Activated effector memory CD4-positive, alpha-beta T cell treated with anti-CD3 and anti-CD28 coated beads, Interleukin-2, amount 50 U/mL, for 16 hours (primary cell): ENCODE measurements at regions not wholly inside any gene's neighbourhood (a gene's known extent, or its start where the extent isn't known, plus 50 kb on each side); places are given as distances from the start of the nearest gene placed in this dataset.
"Not testable (repeated sequence)": the region's sequence is repeated elsewhere in the genome, so short reads cannot be mapped to it uniquely, and the experiment has no call there.

Experiments used
- DNase-seq: peaks from one replicate; pipeline ENCODE4 v3.0.0-alpha.2; 2020

DNA sequence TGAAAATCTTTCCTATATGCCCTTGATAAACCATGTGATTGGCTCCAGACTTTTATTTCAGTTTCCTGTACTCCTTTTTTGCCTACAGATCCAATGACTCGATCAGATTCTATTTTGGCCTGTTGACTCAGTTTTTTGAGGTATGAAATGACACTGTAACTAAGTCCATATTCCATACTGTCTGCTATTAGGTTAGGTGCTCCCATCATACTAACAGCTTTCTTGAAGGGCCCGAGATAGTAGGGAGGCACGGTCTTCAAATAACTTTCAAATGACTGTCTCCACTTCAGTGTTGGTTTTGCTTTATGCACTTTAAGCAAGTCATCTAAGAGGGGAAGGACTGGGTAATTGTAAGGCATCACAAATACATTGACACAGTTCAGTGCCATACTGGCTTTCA lies 295.4 kb upstream of the DAB2 start:
- DNase-seq: no peak

DNA sequence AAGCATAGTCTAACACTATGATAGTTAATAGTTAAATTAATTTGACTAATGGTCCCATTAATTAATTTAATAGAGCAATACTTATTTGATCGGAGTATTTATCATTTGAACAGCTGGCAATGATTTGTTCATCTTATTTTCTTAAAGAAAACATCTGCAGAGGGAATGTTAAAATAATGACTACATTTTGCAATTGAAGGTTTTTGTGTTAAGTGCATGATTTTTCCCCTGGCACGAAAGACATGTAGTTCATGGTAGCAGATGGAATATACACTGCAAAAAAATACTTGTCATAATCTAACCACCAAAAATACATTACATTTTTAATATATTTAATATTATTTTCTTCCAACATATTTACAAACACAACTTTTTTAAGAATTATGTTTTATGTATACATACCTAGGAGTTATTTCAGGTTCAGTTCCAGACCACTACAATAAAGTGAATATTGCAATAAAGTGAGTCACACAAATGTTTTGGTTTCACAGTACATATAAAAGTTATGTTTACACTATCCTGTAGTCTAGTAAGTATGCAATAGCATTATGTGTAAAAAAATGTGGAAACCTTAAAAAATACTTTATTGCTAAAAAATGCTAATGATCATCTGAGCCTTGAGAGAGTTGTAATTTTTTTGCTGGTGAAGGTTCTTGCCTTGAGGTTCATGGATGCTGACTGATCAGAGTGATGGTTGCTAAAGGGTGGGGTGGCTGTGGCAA lies 292.6 kb upstream of the DAB2 start:
- no peak for DNase-seq

DNA sequence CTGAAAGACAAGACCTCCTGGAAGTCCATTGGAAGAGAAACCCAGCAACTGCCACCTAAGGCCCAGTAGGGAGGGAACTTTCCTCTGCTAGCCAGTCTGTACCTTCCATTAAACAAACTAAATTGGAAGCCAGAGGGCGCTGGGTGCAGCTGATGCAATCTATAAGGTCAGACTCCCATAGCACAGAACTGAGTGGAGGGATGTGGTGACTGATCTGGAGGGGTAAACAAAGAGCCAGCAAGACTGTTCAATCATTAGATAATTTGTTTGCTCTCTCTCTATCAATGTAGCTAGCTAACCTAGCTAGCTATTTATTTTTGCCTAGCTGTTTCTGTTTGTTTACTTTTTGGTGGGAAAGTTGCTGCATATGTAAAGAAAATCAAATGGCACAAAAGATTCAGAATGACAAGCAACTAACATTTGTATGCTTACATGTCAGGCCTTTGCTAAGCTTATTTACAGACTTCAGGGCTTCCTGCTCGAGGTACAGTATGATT lies 291.8 kb upstream of the DAB2 start:
- DNase-seq: peak; percentile 67

DNA sequence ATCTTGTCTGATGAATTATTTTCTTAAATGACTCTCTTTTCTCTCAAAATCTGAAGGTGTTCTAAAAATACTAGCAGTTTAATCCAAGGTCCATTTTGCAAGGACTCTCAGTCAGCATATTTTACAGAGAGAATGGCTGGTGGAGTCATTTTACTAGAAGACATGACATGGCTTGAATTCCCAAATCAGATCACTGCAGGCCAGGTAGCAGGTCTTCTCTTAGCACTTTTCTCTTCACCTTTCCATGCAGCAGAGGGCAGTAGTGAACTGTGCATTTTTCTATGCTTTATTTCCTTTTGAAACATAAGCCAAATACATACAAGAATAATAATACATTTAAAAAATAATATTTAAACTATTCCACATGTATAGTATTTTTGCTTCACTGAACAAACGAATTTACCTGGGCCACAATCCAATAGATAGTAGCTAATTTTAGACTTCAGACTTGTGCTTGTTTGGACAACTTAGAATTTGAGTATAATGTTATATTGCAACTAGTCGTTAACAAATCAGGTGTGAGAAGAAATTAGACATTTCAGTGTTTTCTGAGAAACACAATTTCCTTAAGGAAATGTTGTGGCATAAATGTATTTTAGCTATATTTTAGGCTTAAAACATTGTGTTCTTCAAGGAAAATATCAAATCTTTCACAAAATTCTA lies 289.4 kb upstream of the DAB2 start:
- peak; percentile 63 for DNase-seq

DNA sequence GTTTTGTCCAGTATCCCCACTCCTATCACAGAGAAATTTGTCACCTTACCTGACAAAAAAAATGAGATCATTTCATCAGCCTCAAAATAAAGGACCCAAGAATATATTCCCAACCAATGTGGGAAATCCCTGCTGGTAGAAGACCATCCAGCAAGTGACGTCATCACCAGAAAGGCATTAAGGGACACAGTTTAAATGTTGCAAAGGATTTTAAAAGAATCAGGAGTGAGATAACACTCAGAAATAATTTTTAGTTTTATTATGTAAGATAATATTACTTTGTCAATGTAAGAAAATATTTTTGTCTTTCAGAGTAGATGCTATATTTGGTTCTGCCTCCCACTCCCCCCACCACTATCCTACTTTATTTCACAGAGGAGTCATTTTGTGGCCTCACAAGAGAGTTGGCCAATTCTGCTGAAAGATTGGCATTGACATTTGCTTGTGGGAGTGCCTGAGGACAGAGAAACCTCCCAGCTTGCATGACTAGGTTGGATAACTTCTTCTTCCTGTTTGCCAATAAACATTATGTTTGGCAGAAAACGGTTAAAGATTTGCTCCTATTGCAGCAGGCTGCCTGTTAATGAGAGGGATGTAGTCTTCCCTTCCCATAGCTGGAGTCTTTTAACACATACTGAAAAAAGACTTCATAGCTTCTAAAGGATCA lies 288.6 kb upstream of the DAB2 start:
- no peak for DNase-seq

DNA sequence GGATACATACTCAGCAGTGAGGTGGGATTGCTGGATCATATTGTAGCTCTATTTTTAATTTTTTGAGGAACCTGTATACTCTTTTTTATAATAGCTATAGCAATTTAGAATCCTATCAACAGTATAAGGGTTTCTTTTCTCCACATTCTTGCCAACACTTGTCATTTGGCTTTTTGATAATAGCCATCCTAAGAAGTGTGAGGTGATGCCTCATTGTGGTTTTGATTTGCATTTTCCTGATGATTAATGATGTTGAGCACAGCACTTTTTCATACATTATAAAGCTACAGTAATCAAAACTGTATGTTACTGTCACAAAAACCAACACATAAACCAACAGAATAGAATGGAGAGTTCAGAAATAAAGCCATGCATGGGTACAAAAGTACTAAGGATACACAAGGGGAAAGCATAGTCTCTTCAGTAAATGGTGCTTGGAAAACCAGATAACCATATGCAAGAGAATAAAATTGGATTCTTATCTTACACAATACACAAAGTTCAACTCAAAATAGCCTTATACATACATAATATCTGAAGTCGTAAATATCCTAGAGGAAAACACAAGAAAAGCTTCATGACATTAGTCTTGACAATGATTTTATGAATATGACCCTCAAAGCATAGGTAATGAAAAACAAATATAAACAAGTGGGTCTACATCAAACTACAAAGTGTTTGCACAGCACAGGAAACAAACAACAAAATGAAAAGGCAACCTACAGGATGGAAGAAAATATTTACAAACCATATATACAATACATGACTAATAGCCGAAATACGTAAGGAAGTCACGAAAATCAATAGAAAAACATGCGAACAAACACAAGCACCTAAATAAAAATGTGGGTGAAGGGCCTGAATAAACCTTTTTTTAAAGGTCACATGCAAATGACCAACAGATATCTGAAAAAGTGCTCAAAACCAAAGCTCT lies 287.8 kb upstream of the DAB2 start:
- no peak for DNase-seq

DNA sequence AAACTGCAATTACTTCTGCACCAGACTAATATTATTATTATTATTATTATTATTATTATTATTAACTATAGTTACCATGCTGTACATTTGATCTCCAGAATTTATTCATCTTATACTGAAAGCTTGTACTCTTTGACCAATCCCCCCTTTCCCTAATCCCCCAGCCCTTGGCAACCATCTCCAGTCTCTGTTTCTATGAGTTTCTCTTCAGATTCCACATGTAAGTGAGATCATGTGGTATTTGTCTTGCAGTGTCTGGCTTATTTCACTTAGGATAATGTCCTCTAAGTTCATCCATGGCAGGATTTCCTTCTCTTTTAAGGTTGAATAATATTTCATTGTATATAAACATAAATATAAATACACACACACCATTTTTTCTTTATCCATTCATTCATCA lies 287.0 kb upstream of the DAB2 start:
- DNase-seq: no peak

DNA sequence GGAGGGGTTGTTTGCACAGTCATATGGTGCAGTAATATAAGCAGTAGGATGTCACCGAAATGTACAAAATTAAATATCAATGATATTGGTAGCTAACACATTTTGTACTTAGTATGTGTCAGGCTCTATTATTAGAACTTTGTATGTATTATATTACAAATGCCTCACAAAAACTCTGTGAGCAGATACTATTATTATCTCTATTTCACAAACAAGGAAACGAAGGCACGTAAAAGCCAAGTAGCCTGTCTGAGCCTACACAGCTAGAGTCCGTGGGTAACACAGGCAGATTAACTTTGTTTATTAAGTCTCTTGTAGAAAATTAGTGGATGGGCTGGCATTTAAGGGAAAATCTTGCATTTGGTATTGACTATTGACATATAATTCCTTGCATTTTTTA lies 284.3 kb upstream of the DAB2 start:
- no peak for DNase-seq

DNA sequence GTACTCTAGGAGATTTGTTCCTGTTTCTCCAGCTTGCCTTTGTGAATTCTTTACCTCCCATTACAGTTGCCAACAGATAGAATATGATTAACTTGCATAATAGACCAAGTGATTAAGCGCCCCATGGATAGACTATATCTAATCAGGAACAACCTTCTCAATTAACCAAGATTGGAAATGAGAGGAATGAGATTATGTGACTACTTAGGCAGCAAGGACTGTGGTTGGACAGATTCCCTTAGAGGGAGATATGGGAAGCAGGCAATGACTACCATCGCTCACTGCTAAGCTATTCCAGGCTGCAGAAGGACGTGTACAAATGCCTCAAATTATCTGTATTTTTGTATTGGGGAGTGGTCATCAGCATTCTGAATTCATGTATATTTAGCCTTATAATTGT lies 278.1 kb upstream of the DAB2 start:
- DNase-seq: no peak

DNA sequence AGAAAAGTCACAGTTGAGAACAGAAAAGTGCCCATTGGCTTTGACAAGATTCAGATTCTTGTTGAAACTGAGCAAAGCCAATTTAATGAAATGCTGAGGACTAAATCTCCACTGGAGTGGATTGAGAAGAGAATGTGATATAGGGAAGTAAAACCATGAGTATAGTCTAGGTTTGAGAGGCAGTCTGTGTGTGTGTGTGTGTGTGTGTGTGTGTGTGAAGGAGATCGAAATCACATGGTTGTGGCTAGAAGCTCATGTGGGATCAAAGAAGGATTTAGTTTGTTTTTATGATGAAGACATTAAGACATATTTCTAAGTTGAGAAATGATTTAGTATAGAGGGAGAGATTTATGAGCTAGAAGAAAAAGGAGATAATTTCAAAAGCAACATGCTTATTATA lies 275.7 kb upstream of the DAB2 start:
- DNase-seq: no peak

DNA sequence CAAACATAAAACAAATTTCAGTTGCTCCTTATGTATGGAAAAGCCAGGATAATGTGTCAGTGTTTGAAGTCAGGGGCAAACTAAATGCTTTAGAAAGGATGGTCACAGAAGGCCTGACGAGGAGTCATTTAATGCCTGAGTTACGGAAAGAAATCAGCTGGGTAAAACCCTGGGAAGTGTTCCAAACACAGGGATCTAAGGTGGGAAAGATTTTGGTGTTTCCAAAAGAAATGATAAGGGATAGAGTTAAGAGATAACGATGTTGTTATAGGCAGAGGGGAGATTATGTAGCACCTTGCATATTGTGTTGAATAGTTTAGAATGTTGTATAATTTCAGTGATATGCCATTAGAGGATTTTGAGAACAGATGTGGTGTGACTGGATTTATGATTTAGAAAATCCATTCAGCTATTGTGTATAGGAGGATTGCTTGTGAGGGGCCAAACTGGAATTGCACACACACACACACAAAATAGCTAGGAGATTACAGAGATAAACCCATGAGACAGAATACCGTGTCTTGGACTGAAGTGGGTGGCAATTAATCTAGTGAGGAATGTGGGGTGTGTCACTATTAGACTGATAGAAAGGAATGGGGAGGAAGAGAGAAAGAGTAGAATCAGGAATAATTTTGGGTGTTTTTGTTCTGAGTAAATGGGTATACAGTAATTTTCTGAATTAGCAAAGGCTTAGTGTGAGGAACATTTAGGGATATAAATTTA lies 274.2 kb upstream of the DAB2 start:
- DNase-seq: no peak

DNA sequence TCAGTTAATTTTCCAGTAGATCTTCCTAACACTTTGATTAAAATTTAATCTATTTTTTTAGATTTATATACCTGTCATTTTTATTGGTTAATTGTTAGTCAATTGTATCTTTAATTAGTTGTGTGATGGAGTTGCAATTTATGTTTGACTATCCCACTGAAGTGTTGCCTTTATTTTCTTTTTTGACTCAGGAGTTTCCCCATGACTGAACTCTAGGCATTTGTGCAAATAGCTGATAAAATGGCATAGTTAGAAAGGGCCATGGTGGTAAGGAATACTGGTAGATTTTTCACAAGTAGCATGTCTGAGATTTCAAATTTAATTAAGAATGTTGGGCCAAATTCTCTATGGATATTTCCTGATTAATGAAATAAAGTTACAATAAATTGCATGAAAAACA lies 273.1 kb upstream of the DAB2 start:
- no peak for DNase-seq

DNA sequence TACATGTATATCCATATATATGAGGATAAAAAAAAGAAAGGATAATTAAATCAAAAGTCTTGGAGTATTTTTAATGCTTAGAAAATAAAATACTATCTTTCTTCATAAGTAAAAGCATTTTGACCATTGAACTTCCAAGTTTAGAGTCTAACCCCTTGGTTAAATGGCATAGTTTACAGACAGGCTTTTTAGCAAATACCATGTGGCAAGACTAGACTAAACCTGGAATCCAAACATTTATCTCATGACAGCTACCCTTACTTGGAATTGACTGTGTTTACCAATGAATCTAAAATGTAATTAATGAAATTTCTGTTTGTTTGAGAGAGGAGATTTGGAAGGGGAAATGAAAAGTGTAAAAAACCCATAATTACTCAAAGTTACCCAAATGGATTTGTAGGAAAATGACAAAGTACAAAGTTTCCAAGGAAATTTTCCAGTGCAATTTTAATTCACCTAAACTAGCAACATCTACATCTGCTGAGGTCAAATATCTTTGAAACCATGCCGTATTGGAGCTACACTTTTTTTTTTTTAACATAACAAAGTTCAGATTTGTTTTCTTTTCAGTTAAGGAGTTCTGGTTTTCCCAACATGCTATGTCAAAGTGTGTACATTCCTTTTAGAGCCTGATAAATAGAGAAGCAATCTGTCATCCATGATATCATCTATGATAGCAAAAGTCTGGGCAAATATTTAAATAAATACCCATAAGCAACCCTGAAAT lies 272.1 kb upstream of the DAB2 start:
- no peak for DNase-seq

DNA sequence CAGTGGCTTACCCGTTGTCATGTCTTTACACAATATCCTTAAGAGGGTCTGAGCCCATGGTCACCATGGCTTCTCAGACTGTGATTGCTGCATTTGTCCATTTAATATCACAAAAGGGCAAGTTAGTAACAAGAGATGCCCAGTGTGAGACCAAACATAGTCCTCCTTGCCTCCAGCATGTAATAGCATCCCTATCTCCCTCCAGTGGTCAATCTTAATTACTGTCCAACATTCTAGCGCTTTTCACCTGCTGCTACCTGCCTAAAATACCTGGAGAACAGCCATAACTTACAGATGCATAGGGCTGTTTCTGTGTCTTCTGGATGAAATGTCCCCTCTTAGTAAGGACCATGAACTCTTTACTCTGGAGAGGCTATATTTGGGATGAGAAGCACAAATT lies 267.2 kb upstream of the DAB2 start:
- DNase-seq: no peak

DNA sequence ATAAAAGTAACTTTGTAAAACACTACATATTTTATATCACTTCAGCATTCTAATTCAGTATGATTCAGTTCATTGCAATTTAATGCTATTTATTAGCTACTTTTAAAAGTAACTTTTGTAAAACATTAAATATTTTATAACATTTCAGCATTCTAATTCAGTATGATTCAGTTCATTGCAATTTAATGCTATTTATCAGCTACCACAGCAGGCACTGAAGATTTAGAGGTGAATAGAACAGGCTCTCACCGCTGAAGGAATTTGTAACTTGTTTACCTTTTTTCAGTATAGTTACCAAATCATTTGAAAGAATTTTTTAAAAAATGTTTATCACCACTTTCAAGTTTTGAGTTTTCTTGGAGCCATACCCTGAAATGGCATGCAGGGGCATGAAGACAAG lies 266.4 kb upstream of the DAB2 start:
- DNase-seq: no peak

DNA sequence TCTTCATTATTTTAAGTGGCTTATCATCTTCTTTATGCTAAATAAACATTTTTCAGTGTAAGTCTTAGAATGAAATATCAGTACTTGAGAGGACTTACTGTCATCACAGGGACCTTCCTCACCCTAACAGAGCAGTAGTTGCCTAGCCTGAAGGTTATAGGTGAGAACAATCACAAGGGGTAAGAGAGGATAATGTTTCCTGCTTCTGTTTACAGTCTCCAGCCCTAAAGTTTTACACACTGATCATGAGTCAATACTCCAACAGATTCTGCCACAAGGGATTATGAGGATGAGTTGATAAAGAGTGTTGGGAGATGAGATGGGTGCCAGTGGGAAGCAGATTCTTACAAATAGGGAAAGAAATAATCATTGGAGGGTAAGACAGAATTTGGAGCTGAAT lies 265.1 kb upstream of the DAB2 start:
- no peak for DNase-seq

DNA sequence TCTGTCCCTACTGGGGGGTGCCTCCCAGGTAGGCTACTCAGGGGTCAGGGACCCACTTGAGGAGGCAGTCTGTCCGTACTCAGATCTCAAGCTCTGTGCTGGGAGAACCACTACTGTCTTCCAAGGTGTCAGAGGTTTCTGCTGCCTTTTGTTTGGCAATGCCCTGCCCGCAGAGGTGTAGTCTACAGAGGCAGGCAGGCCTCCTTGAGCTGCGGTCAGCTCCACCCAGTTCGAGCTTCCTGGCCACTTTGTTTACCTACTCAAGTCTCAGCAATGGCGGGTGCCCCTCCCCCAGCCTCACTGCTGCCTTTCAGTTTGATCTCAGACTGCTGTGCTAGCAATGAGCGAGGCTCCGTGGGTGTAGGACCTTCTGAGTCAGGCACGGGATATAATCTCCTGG lies 263.1 kb upstream of the DAB2 start:
- DNase-seq: not testable (repeated sequence)

DNA sequence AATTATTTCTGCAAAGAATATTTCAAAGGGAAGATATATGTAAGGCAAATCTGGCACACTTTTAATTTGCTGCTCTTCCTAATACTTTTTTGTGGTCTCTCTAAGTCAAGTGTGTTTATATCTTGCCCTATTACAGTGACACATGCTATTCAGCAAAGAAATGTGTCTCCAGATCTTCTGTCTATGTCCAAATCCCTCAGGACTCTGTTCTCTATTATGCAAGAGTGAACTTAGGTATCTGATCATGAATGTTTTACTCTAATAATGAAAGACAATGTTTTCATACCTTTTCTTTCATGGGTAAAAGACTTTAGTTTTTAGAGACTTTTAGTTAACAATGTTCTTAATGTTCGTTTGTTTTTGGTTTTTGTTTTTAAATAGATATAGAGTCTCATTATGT lies 255.4 kb upstream of the DAB2 start:
- no peak for DNase-seq

DNA sequence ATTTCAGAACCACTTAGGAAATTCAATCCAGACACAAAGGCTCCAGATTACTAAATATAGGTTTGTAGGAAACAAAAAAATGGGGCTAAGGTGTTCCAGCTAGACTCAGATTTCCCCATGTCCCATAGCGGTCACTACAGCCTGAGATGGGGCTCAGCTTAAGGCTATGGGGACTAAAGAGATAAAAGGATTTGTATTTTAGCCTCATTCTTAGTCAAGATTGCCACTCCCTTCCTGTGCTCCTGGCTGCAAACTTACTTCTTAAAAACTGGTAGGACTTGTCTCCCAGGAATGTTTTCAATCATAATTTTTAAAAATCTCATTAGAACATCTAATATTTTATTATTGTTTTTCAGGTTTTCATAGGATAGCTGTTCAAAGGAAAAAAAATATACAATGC lies 253.8 kb upstream of the DAB2 start:
- DNase-seq: no peak

DNA sequence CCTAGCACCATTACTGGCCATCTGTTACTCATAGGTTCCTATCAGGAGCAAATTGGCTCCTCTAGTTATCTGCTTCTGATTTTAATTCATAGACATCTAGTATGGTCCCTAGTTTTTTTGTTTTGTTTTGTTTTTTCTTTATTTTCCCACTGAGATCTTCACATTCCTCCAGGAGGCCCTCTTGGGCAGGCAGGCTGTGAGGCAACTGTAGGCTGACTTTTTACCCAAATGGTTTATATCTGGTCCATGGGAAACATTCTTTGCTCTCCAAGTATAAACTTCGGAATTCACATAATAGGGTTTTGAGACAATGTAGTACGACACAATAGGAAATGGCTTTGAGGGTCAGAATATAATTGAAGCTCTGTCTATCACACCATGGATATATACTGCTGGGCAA lies 250.9 kb upstream of the DAB2 start:
- no peak for DNase-seq

DNA sequence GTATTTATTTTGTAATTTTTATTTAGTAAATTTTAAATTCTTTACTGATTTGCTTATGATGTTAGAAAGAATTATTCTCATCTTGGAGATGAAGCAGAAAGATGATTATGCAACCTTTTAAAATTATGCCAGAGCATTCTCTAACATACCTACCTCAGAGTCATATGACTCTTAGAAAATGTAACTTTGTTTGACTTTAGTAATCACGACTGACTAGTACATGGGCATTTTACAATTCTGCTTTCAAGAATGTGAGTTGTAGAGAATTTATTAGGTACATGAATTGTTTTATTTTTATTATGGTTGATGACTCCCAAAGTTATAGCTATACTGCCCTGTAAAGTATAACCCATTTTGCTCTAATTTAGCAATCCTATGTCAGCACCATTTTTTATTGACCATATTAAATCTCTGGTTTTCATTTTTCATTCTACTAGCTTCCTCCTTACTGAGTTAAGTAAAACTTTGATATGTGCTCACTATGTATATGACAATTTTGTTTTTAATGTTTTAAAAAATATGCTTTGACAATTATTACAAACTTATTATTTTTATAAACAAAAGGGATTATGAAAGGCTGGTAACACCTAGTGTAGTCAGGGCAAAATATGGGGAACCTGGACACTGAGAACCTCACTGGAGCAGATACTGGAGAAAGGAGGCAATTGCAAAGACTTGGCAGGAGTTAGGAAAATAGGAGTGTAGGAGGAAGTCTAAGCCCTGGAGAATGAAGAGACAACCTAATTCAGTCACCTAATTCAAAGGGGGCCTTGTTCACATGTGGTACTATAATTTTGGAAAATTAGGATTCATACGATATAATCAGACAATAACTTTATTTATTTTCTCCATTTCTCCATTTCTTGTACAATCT lies 249.7 kb upstream of the DAB2 start:
- no peak for DNase-seq
